GM12801 (cell line): ENCODE measurements at regions not wholly inside any gene's neighbourhood (a gene's known extent, or its start where the extent isn't known, plus 50 kb on each side); places are given as distances from the start of the nearest gene placed in this dataset.

Experiments
- CTCF ChIP-seq: IDR thresholded peaks from one replicate; pipeline ENCODE4 v1.5.1; 2011; ENCODE audit warnings: control low read depth; ENCODE audit not compliant: insufficient read length; ENCODE audit errors: extremely low read depth

DNA sequence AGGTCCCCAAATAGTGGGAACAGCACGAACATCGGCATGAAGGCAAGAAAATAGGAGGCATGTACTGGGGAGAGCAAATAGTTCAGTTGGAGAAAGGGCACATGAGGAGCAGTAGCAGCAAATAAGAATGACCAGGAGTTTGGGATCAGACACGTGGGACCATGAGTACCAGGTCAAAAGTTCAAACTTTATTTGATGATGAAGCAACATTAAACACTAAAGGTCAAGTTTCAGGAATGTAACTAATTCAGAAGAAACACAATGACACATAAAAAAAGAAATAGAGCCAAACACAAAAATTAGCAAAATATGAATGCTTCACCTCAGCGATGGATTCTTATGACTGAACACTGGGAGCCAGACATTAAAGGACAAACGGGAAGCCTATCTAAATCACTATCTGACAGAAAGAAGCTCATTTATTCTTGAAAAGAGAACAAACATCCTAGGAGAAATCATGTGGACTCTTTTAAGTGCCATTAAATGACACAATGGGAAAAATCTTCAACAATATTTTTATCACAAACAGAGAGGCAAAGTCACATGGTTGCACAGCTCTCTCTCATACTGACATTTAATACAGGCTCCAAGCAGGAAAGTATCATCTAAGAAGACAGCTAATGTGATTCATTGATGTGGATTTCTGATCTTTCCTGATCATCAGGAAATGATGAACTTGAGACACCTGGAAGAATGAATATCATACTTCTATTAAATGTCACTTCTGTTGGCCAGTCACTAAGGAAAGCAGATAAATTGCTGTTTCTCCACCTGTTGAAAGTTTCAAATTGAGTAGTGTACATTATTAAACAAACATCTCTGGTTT lies 216.9 kb upstream of the THBS1 start:
- no peak for TF ChIP-seq CTCF

GRCh38 chr15:39364721-39365120 lies 216.2 kb upstream of the THBS1 start:
- no peak for TF ChIP-seq CTCF

DNA sequence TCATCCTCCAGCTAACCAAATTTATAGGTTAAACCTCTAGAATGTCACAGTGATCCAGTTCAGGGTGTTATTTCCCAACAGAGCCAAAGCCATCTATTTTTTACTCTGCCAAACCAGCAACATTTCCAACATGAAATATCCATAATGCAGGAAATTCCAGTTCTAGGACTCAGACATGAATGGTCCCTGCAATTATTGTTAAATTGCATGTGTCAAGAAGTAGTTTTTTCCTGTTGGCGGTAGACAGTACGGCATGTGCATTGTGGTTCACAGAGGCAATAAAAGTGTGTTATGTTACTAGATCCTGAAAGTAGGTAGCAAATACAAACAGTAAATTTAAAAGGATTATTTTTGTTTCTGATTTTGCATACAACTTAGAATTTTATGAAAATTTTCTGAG lies 215.7 kb upstream of the THBS1 start:
- no peak for TF ChIP-seq CTCF

DNA sequence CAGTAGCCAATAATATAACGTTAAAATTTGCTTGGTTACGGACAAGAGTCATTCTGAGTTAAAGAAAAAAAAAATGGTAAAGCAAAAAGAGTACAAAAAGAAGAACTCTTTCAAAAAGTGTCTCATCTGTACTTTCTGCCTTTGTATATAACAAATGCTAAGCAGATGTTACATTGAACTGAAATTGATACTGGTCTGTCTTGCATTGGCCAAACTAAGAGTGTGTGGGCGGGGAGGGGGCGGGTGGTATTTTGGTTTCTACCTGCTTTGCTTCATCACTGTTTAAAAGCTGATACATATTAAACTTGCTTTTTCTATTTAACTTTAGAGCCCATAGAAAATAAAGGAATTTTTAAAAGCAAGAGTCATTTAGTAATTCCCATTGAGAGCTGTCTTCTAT lies 215.0 kb upstream of the THBS1 start:
- TF ChIP-seq CTCF, result no peak

DNA sequence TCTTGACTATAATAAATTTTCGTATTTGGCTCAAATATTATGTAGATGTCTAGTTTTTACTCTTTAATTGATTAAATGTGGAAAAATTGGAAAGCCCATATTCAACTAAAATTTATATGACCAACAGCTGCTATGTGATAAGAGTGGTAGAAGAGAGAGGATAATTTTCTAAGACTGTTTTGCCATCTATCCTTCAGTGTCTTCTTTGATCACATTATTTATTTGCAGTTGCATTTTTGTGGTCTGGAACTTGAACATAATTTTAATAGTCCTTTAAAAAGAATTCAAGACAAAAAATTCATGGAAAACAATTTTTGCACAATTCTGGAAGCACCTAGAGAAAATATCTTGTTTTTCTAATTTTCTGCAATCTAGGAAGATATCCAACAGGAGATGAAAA lies 213.3 kb upstream of the THBS1 start:
- no peak for TF ChIP-seq CTCF

- no peak for TF ChIP-seq CTCF
Observed at GRCh38 chr15:39369768-39370167, 211.1 kb upstream of the THBS1 start.

DNA sequence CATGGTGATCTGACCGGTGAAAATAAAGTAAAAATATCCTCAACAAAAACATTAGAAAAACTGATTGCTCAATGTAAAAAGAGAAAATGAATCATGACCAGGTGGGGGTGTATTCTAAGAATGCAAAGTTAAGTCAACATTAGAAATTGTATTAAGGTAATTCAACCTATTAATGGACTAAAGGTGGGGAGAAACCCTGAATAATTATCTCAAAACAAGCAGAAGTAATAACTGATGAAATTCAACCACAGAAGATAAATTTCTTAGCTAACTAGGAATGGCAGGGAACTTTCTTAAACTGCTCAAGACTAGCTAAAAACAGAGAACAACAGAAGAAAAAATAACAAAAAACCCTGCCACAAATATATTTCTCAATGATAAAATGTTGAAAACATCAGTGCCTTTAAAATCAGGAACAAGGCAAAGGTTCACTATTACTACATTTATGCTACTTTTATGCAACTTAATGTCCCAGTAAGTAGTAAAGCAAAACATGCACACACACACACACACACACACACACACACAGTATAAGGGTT lies 204.4 kb upstream of the THBS1 start:
- TF ChIP-seq CTCF, result no peak
